Neuron (in vitro differentiated cells): ENCODE measurements at regions not wholly inside any gene's neighbourhood (a gene's known extent, or its start where the extent isn't known, plus 50 kb on each side); places are given as distances from the start of the nearest gene placed in this dataset.
"Not testable (repeated sequence)": the region's sequence is repeated elsewhere in the genome, so short reads cannot be mapped to it uniquely, and the experiment has no call there.

Experiments
- H2AFZ ChIP-seq: one replicate; pipeline ENCODE4 v1.6.1; 2013; ENCODE audit warnings: low read depth, mild to moderate bottlenecking, inconsistent platforms, low read length, moderate library complexity
- H3K27me3 ChIP-seq: one replicate; pipeline ENCODE4 v1.6.1; 2013; ENCODE audit warnings: low read length; ENCODE audit not compliant: insufficient read depth
- H3K36me3 ChIP-seq: one replicate; pipeline ENCODE4 v1.6.1; 2013; ENCODE audit warnings: low read length; ENCODE audit not compliant: insufficient read depth
- H3K4me1 ChIP-seq: one replicate; pipeline ENCODE4 v1.6.1; 2013; ENCODE audit warnings: low read length; ENCODE audit not compliant: insufficient read depth
- H3K4me3 ChIP-seq: 2 replicates; pipeline ENCODE4 v1.5.1; 2013; ENCODE audit warnings: mild to moderate bottlenecking, low read length, moderate library complexity
- H3K9me3 ChIP-seq: one replicate; pipeline ENCODE4 v1.6.1; 2013; ENCODE audit warnings: low read length

DNA sequence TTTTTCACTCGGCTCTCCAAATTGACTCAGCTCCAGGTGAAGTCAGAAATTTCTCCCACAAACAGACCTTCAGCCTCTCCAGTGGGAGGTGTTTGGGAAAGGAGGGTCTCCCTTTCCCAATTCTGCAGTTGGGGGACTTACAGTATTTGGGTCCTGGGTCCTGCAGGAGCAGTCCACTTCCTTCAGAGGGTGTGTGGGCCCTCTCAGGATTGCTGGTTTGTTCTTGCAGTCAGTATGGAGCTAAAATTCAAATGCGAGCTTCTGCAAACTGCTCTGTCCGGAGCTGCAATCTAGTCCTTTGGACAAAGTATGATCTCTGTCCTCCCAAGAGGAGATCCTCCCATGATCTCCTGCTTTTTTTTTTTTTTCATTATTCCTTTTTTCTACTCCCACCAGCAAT is 87.9 kb upstream of the MSTN start:
- no peak overlapping the region for H2AFZ ChIP-seq
- no peaks in the 10 kb centered on the region for H3K36me3 ChIP-seq
- H3K4me1 ChIP-seq: no peaks in the 10 kb centered on the region
- H3K27me3 ChIP-seq: no peaks in the 10 kb centered on the region
- H3K4me3 ChIP-seq: no peak overlapping the region
- H3K9me3 ChIP-seq: no peaks in the 10 kb centered on the region

DNA sequence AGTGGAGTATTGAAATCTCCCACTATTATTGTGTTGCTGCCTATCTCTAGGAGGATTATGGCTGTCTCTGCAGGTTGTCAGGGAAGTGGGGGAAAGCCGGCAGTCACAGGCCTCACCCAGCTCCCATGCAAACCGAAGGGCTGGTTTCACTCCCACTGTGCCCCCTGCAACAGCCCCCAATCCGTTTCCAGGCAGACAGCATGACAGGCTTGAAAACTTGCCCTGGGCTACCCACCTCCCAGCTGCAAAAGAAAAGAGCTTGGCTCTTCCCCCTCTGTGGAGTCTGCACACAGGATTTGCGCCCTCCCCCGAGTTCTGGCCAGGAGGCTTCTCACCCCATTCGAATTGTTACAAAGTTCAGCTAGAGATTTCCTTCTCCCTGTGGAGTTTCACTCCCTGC is 87.4 kb upstream of the MSTN start:
- Histone ChIP-seq H3K27me3 (no peaks in the 10 kb centered on the region), H3K36me3 (no peaks in the 10 kb centered on the region), H3K4me3 (no peak overlapping the region), H2AFZ (peak overlapping the region; percentile 5), H3K4me1 (no peaks in the 10 kb centered on the region), H3K9me3 (no peaks in the 10 kb centered on the region)

GRCh38 chr2:190149200-190149599 is 86.7 kb upstream of the MSTN start:
- Histone ChIP-seq H3K36me3 (no peaks in the 10 kb centered on the region), H3K27me3 (no peaks in the 10 kb centered on the region), H3K4me1 (no peaks in the 10 kb centered on the region), H3K9me3 (no peaks in the 10 kb centered on the region), H3K4me3 (no peak overlapping the region), H2AFZ (no peak overlapping the region)

DNA sequence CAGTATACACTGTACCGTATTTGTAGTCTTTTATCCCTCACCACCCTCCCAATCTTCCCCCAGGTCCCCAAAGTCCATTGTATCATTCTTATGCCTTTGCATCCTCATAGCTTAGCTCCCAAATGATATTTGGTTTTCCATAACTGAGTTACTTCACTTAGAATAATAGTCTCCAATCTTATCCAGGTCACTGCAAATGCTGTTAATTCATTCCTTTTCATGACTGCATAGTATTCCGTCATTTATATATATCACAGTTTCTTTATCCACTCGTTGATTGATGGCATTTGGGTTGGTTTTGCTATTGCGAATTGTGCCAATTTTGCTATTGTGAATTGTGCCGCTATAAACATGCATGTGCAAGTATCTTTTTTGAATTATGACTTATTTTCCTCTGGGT is 83.6 kb upstream of the MSTN start:
- not testable (repeated sequence) for H2AFZ ChIP-seq, H3K9me3 ChIP-seq, H3K27me3 ChIP-seq, H3K4me1 ChIP-seq, H3K36me3 ChIP-seq, H3K4me3 ChIP-seq

DNA sequence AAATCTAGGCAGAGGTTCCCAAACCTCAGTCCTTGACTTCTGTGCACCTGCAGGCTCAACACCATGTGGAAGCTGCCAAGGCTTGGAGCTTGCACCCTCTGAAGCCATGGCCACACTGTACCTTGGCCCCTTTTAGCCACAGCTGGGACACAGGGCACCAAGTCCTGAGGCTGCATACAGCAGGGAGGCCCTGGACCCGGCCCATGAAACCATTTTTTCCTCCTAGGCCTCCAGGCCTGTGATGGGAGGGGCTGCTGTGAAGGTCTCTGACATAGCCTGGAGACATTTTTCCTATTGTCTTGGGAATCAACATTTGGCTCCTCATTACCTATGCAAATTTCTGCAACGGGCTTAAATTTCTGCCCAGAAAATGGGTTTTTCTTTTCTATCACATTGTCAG is 77.9 kb upstream of the MSTN start:
- H3K27me3 ChIP-seq, H2AFZ ChIP-seq, H3K4me1 ChIP-seq, H3K9me3 ChIP-seq, H3K36me3 ChIP-seq, H3K4me3 ChIP-seq: not testable (repeated sequence)

DNA sequence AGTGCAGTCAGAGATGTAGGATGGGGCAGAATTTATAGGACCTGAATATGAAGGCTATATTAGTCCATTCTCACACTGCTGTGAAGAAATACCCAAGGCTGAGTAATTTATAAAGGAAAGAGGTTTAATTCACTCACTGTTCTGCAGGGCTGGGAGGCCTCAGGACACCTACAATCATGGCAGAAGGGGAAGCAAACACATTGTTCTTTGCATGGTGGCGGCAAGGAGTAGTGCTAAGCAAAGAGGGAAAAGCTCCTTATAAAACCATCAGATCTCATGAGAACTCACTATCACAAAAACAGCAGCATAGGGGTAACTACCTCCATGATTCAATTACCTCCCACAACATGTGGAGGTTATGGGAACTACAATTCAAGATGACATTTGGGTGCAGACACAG is 76.8 kb upstream of the MSTN start:
- no peaks in the 10 kb centered on the region for H3K27me3 ChIP-seq
- H3K9me3 ChIP-seq: peaks cover 2% of the 10 kb centered on the region
- H3K4me1 ChIP-seq: no peaks in the 10 kb centered on the region
- H2AFZ ChIP-seq: no peak overlapping the region
- no peak overlapping the region for H3K4me3 ChIP-seq
- no peaks in the 10 kb centered on the region for H3K36me3 ChIP-seq

DNA sequence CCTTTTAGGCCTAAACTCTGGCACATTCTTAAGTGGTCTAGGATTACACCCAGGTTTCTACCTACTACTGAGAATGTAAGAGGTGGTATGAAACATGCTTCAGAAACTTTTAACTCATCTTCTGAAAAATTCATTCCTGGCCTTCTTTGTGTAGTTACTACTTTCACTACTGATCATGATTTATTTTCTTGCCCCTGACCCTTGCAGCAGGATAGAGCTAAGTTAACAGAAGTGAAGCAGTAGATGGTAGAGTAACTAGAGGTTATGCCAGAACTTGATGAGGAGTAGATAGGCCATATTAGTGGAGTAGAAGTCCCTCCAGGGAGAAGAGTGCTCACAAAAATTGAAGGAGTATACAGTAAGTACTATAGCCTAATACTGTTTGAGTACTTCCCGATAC is 75.5 kb upstream of the MSTN start:
- Histone ChIP-seq H3K9me3 (peaks cover 2% of the 10 kb centered on the region), H3K36me3 (no peaks in the 10 kb centered on the region), H2AFZ (no peak overlapping the region), H3K4me1 (no peaks in the 10 kb centered on the region), H3K27me3 (no peaks in the 10 kb centered on the region), H3K4me3 (no peak overlapping the region)

- H3K27me3 ChIP-seq: no peaks in the 10 kb centered on the region
- no peak overlapping the region for H3K4me3 ChIP-seq
- no peak overlapping the region for H2AFZ ChIP-seq
- H3K9me3 ChIP-seq: peaks cover 2% of the 10 kb centered on the region
- H3K36me3 ChIP-seq: no peaks in the 10 kb centered on the region
- H3K4me1 ChIP-seq: no peaks in the 10 kb centered on the region
These were observed 75.0 kb upstream of the MSTN start for GRCh38 chr2:190137561-190137960.

DNA sequence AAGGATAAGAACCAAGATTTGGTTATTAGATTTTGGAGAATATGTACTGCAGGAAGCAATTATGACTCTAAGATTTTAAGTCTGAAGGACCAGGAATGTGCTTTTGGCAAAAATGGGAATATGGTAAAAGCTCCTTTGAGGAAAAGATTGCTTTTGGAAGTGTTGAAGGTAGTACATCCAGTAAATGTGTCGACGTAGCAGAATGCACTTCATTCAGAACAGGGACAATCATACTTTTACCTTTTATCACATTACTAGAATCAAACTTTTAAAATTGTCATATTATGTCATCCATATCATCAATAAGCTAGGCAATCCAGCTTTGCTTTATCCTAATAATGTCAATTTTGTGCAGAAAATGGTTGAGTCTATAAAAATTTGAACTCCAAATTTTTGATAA is 74.3 kb upstream of the MSTN start:
- Histone ChIP-seq H3K9me3 (peaks cover 2% of the 10 kb centered on the region), H3K27me3 (no peaks in the 10 kb centered on the region), H2AFZ (no peak overlapping the region), H3K4me3 (no peak overlapping the region), H3K4me1 (no peaks in the 10 kb centered on the region), H3K36me3 (no peaks in the 10 kb centered on the region)

DNA sequence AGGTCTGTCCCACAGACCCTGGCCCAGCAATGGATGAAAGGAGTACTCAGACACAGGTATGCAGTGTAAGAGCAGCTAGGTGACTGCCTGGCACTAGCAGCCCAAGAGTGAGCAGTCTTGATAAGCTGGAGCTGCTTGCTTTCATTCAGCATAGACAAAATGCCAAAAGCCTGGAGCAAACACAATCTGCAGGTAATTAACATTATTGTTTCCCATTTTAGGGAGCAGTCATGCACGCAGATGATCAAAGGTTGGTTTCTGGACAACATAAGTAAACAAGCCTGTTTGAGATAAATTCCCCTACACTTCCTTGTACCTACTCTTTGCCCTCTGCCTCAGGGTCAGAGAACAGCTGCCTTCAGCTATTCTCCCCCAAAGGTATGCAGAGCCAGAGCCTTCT is 73.7 kb upstream of the MSTN start:
- Histone ChIP-seq H3K4me1 (no peaks in the 10 kb centered on the region), H3K27me3 (no peaks in the 10 kb centered on the region), H3K36me3 (no peaks in the 10 kb centered on the region), H2AFZ (no peak overlapping the region), H3K4me3 (no peak overlapping the region), H3K9me3 (peaks cover 2% of the 10 kb centered on the region)

DNA sequence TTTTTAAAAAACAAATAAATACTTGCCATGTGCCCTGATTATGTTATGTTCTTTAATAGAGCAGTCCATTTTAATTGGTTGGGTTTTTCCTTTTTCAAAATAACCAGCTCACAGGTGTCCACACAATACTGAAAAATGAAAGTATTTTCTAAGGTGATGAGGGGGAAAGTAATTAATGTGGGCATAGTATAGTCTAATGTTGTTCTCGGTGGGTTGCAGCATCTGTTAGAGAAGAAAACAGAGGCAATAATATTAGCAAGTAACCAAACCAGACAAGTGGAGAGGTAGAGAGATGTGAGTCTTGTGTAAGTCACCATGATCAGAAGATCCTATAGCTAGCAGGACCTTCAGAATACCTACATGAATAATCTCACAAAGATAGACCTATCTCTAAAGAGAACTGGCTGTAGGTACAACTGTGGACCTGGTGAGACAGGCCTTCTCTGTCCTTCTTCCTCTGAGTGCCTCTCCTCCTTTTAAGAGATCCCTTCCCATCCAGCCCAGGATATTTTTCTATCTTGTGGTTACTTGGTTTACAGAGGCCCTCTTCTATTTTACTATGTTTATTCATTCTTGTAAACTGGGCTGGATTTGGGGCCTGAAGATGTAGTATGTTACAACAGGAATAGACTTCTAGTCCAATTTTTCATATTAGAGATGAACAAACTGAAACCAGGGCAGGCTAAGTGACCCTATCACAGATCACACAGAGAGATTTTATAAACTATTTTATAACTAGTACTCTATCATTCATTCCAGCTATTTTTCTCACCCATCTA is 67.1 kb upstream of the MSTN start:
- no peaks in the 10 kb centered on the region for H3K9me3 ChIP-seq
- no peak overlapping the region for H3K4me3 ChIP-seq
- H3K4me1 ChIP-seq: no peaks in the 10 kb centered on the region
- H3K36me3 ChIP-seq: no peaks in the 10 kb centered on the region
- no peak overlapping the region for H2AFZ ChIP-seq
- H3K27me3 ChIP-seq: no peaks in the 10 kb centered on the region

DNA sequence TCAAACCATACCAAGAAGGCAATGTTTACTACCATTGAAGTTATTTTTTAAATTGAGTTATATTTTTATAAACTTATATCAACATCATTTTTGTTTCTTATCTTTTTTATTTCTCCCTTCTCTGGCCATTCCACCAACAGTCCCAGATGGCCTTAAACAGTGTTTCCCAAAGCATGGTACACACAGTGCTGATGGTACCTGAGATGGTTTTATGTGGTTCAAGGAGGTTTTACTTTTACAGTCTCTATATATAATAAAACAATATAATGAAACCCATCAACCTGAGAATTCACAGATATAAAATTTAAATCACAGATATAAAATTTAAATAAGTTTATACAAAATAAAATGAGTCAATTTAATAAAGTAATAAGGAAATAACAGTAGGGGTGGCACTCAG is 65.1 kb upstream of the MSTN start:
- no peaks in the 10 kb centered on the region for H3K36me3 ChIP-seq
- no peak overlapping the region for H2AFZ ChIP-seq
- no peaks in the 10 kb centered on the region for H3K27me3 ChIP-seq
- H3K4me3 ChIP-seq: no peak overlapping the region
- H3K9me3 ChIP-seq: no peaks in the 10 kb centered on the region
- no peaks in the 10 kb centered on the region for H3K4me1 ChIP-seq

- Histone ChIP-seq H3K4me3 (no peak overlapping the region), H3K4me1 (no peaks in the 10 kb centered on the region), H3K27me3 (no peaks in the 10 kb centered on the region), H2AFZ (no peak overlapping the region), H3K9me3 (no peaks in the 10 kb centered on the region), H3K36me3 (no peaks in the 10 kb centered on the region)
These were observed 64.3 kb upstream of the MSTN start for GRCh38 chr2:190126798-190127197.

DNA sequence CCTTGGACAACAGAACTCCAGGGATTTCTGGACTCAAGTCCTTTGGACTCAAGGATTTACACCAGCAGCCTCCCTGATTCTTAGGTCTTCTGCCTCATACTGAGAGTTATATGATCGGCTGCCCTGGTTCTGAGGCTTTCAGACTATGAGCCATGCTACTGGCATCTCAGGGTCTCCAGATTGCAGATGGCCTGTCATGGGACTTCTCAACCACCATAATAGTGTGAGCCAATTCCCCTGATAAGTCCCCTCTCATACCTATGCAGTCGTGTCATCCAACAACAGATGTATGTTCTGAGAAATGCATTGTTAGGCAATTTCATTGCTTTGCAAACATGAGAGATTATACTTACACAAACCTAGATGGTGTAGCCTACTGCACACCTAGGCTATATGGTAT is 61.4 kb upstream of the MSTN start:
- no peaks in the 10 kb centered on the region for H3K9me3 ChIP-seq

More for the DNA sequence above, 61.4 kb upstream of the MSTN start:
- Histone ChIP-seq H3K4me1 (no peaks in the 10 kb centered on the region), H3K36me3 (no peaks in the 10 kb centered on the region), H3K27me3 (no peaks in the 10 kb centered on the region), H3K4me3 (no peak overlapping the region), H2AFZ (no peak overlapping the region)
